Neuronal stem cell (in vitro differentiated cells): ENCODE measurements at regions not wholly inside any gene's neighbourhood (a gene's known extent, or its start where the extent isn't known, plus 50 kb on each side); places are given as distances from the start of the nearest gene placed in this dataset.

Experiments
- DNase-seq: peaks from one replicate; pipeline ENCODE4 v3.0.0-alpha.2; 2013; ENCODE audit warnings: low spot score
- H2AFZ ChIP-seq: one replicate; pipeline ENCODE4 v1.6.1; 2013; ENCODE audit warnings: mild to moderate bottlenecking, low read length, inconsistent platforms
- H2AK5ac ChIP-seq: 2 replicates; pipeline ENCODE4 v1.6.1; 2013; ENCODE audit warnings: low read depth, mild to moderate bottlenecking, inconsistent platforms, low read length, moderate library complexity, mixed read lengths
- H2BK120ac ChIP-seq: 2 replicates; pipeline ENCODE4 v1.6.1; 2013; ENCODE audit warnings: low read depth, mild to moderate bottlenecking, inconsistent platforms, low read length, moderate library complexity, mixed read lengths
- H2BK12ac ChIP-seq: one replicate; pipeline ENCODE4 v1.6.1; 2013; ENCODE audit warnings: low read length, inconsistent platforms
- H2BK15ac ChIP-seq: 2 replicates; pipeline ENCODE4 v1.6.1; 2013; ENCODE audit warnings: mild to moderate bottlenecking, low read length, inconsistent platforms, mixed read lengths
- H2BK5ac ChIP-seq: one replicate; pipeline ENCODE4 v1.6.1; 2013; ENCODE audit warnings: inconsistent platforms, mild to moderate bottlenecking, low read length, moderate library complexity
- H3K14ac ChIP-seq: one replicate; pipeline ENCODE4 v1.6.1; 2013; ENCODE audit warnings: low read length, inconsistent platforms
- H3K18ac ChIP-seq: 2 replicates; pipeline ENCODE4 v1.6.1; 2013; ENCODE audit warnings: low read length, inconsistent platforms
- H3K23ac ChIP-seq: 2 replicates; pipeline ENCODE4 v1.6.1; 2013; ENCODE audit warnings: low read depth, mild to moderate bottlenecking, mixed read lengths, low read length, inconsistent platforms; ENCODE audit not compliant: poor library complexity
- H3K27ac ChIP-seq: replicated peaks from 3 replicates; pipeline ENCODE4 v1.5.1; 2013; ENCODE audit warnings: low read length, inconsistent platforms
- H3K27me3 ChIP-seq, 3 experiments: 2 replicates each; pipeline ENCODE4 v1.6.1; 2013; ENCODE audit warnings: low read length in 3 of 3, mild to moderate bottlenecking in 2 of 3, inconsistent platforms in 1 of 3, low read depth in 1 of 3, mixed read lengths in 1 of 3, moderate library complexity in 1 of 3; ENCODE audit not compliant: control insufficient read depth in 3 of 3, insufficient read depth in 3 of 3
- H3K36me3 ChIP-seq, 2 donors: replicated peaks in 1 of 2; 2 replicates each; pipeline ENCODE4 v1.6.1; 2013; ENCODE audit warnings: low read length in 2 of 2; ENCODE audit not compliant: control insufficient read depth in 2 of 2, insufficient read depth in 2 of 2
- H3K4ac ChIP-seq: 2 replicates; pipeline ENCODE4 v1.6.1; 2013; ENCODE audit warnings: inconsistent platforms, mild to moderate bottlenecking, low read length, moderate library complexity
- H3K4me1 ChIP-seq, 2 donors: 1 replicate in 1 of 2; 2 replicates in 1 of 2; pipeline ENCODE4 v1.6.1; 2013; ENCODE audit warnings: low read length in 2 of 2, low read depth in 1 of 2; ENCODE audit not compliant: control insufficient read depth in 2 of 2, insufficient read depth in 1 of 2
- H3K4me2 ChIP-seq: one replicate; pipeline ENCODE4 v1.6.1; 2013; ENCODE audit warnings: mild to moderate bottlenecking, low read length, inconsistent platforms; ENCODE audit not compliant: insufficient read depth, poor library complexity, severe bottlenecking
- H3K4me3 ChIP-seq, 2 donors: 2 replicates each; pipeline ENCODE4 v1.5.1; 2013; ENCODE audit warnings: low read length in 2 of 2, mild to moderate bottlenecking in 2 of 2, inconsistent platforms in 1 of 2, moderate library complexity in 1 of 2
- H3K79me1 ChIP-seq: one replicate; pipeline ENCODE4 v1.6.1; 2013; ENCODE audit warnings: low read depth, mild to moderate bottlenecking, inconsistent platforms, low read length, moderate library complexity
- H3K9ac ChIP-seq: one replicate; pipeline ENCODE4 v1.6.1; 2013; ENCODE audit warnings: mild to moderate bottlenecking, low read depth, low read length, inconsistent platforms; ENCODE audit not compliant: poor library complexity
- H3K9me3 ChIP-seq, 2 donors: replicated peaks in 1 of 2; 2 replicates each; pipeline versions ENCODE3 to v1.6.1; 2013; ENCODE audit warnings: low read length in 2 of 2, mild to moderate bottlenecking in 2 of 2, inconsistent platforms in 1 of 2, low read depth in 1 of 2, mixed read lengths in 1 of 2, moderate library complexity in 1 of 2; ENCODE audit not compliant: control insufficient read depth in 2 of 2, insufficient read depth in 1 of 2
- H4K8ac ChIP-seq: one replicate; pipeline ENCODE4 v1.6.1; 2013; ENCODE audit warnings: low read depth, mild to moderate bottlenecking, inconsistent platforms, low read length, moderate library complexity
- H4K91ac ChIP-seq: one replicate; pipeline ENCODE4 v1.6.1; 2013; ENCODE audit warnings: low read length, low read depth, mild to moderate bottlenecking, inconsistent platforms; ENCODE audit not compliant: poor library complexity
- WGBS, 2 donors: extraction: QIAGEN DNeasy Blood & Tissue Kit; methylation state at CpG; one replicate each; pipeline ENCODE4 v1.1.7; 2013; ENCODE audit warnings: missing lambda C conversion rate in 2 of 2, mixed read lengths in 1 of 2; ENCODE audit not compliant: insufficient read length in 2 of 2, insufficient replicate concordance in 1 of 2; ENCODE audit errors: extremely low coverage in 2 of 2; 5-methylcytosine and 5-hydroxymethylcytosine counted together

DNA sequence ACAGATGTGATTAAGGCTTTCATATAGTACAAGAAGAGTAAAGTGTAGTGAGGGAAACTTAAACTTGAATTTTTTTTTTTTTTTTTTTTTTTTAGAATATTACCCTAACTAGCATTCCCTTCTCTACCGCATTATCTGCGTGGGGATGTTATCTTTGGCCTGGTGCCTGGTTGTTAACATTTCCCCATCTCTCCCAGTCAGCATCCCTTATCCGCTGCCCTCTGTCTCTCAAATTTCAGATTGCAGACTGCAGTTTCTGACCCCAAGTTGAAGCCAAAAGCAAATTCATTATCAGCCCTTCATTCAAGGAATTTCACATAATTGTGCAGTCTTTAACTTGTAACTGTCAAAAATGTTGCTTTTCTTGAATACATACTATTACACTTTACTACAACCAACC, 353.0 kb downstream of the PLOD2 start:
- DNase-seq, result no peak
- Histone ChIP-seq H3K18ac (no peak overlapping the region), H2AFZ (no peak overlapping the region), H2BK5ac (no peak overlapping the region), H3K14ac (no peak overlapping the region), H2BK120ac (no peak overlapping the region), H3K4me2 (no peak overlapping the region), H3K4me3 (no peak overlapping the region), H3K36me3 (no peaks in the 10 kb centered on the region), H3K9me3 (no peaks in the 10 kb centered on the region), H3K79me1 (no peaks in the 10 kb centered on the region), H4K91ac (no peak overlapping the region), H2AK5ac (no peak overlapping the region), H3K9ac (no peak overlapping the region), H3K4ac (no peak overlapping the region), H4K8ac (no peak overlapping the region), H2BK12ac (no peak overlapping the region), H3K27ac (no peak overlapping the region), H3K23ac (no peak overlapping the region), H2BK15ac (no peak overlapping the region), H3K4me1 (no peaks in the 10 kb centered on the region), H3K27me3 (no peaks in the 10 kb centered on the region)
- no CpG with 5 or more reads among the region's 3 CpGs for WGBS, 2 donors

GRCh38 chr3:145812391-145812790, 348.6 kb downstream of the PLOD2 start:
- Histone ChIP-seq H2BK120ac (no peak overlapping the region), H4K91ac (no peak overlapping the region), H3K4me1 (no peaks in the 10 kb centered on the region), H3K79me1 (no peaks in the 10 kb centered on the region), H2BK15ac (no peak overlapping the region), H3K9ac (no peak overlapping the region), H3K9me3 (no peaks in the 10 kb centered on the region), H3K18ac (no peak overlapping the region), H3K4ac (no peak overlapping the region), H2BK5ac (no peak overlapping the region), H4K8ac (no peak overlapping the region), H3K4me2 (no peak overlapping the region), H3K27ac (no peak overlapping the region), H3K27me3 (no peaks in the 10 kb centered on the region), H3K4me3 (no peak overlapping the region), H2AFZ (no peak overlapping the region), H3K23ac (no peak overlapping the region), H2AK5ac (no peak overlapping the region), H3K36me3 (no peaks in the 10 kb centered on the region), H2BK12ac (no peak overlapping the region), H3K14ac (no peak overlapping the region)
- WGBS, 2 donors, result 100% methylated on average over 1 of the region's 5 CpGs; no CpG with 5 or more reads in 1 of the 2 donors
- no peak for DNase-seq

DNA sequence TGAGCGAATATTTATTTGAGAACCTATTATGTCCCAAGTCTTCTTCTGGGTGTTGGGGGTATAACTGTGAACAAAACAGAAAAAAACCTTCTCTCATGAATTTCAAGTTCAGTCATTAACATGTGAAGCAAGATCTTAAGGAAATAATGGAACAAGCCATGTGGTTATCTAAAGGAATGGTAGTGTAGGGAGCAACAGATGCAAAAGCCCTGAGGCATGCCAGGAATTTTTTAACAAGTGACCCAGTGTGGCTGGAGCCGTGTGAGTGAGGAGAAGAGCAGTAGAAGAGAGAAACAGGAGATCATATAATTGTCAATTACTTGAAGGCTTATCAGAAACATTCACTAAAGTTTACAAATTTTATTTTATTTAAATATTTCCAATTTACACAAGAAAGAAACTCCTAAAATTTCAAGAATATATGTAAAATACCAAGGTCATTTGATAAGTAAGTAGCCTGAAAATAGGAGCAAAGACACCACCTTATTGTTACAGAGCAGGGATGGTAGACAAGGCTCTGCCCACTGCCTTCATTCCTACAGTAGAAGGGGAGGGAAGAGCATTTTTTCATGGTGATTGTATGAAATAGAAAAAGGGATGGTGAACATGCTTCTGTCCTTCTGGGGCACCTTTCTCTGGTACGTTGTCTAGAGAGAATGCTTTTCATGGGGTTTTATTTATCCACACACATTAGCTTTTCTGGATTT, 345.1 kb downstream of the PLOD2 start:
- no peak overlapping the region for H4K91ac ChIP-seq
- no peak for DNase-seq
- H2BK15ac ChIP-seq, result no peak overlapping the region
- no peak overlapping the region for H2BK12ac ChIP-seq
- H3K18ac ChIP-seq, result no peak overlapping the region
- no peak overlapping the region for H3K9ac ChIP-seq
- no peaks in the 10 kb centered on the region for H3K9me3 ChIP-seq
- no peak overlapping the region for H3K23ac ChIP-seq
- no peak overlapping the region for H3K27ac ChIP-seq
- WGBS, 2 donors, result no CpG with 5 or more reads among the region's 3 CpGs
- H3K4me1 ChIP-seq, result no peaks in the 10 kb centered on the region
- no peaks in the 10 kb centered on the region for H3K79me1 ChIP-seq
- H3K14ac ChIP-seq, result no peak overlapping the region
- no peak overlapping the region for H2AFZ ChIP-seq
- no peaks in the 10 kb centered on the region for H3K27me3 ChIP-seq
- H3K36me3 ChIP-seq, result no peaks in the 10 kb centered on the region
- no peak overlapping the region for H2BK5ac ChIP-seq
- no peak overlapping the region for H2AK5ac ChIP-seq
- H3K4ac ChIP-seq, result no peak overlapping the region
- H4K8ac ChIP-seq, result no peak overlapping the region
- no peak overlapping the region for H3K4me2 ChIP-seq
- H2BK120ac ChIP-seq, result no peak overlapping the region
- no peak overlapping the region for H3K4me3 ChIP-seq

DNA sequence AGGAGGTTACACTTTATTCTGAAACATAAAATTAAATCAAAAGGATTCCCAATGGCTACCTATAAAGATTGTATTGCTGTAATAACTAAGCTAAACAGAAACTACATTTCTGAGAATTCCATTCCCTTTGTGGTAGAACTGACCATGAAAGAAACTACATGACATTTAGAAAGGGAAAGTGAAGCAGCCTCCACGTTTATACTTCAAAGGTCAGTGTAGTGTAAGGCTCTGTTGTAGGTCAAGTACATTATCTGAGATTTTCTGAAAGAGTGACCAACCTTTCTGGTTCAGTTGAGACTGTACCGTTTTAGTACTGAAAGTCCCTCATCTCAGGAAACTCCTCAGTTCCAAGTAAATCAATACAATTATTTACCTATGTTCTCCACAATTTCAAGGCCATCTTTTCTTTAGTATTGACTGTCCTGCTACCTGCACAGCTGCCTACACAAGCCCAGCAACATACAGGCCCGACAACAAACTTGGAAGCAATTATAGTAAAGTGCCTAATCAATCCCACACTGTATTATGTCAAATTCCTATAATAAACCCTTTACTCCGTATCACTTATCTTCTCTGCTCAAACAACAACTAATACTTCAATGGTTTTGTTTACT, 343.0 kb downstream of the PLOD2 start:
- H2BK15ac ChIP-seq, result no peak overlapping the region
- H2AFZ ChIP-seq, result no peak overlapping the region
- H3K9me3 ChIP-seq, result no peaks in the 10 kb centered on the region
- no peaks in the 10 kb centered on the region for H3K79me1 ChIP-seq
- H3K27me3 ChIP-seq, result no peaks in the 10 kb centered on the region
- H3K4ac ChIP-seq, result no peak overlapping the region
- H3K4me2 ChIP-seq, result no peak overlapping the region
- no peaks in the 10 kb centered on the region for H3K36me3 ChIP-seq
- H3K27ac ChIP-seq, result no peak overlapping the region
- H3K14ac ChIP-seq, result no peak overlapping the region
- no peak for DNase-seq
- H3K4me3 ChIP-seq, result no peak overlapping the region
- no peaks in the 10 kb centered on the region for H3K4me1 ChIP-seq
- H3K9ac ChIP-seq, result no peak overlapping the region
- H3K18ac ChIP-seq, result no peak overlapping the region
- H2BK12ac ChIP-seq, result no peak overlapping the region
- H3K23ac ChIP-seq, result no peak overlapping the region
- H2AK5ac ChIP-seq, result no peak overlapping the region
- H2BK120ac ChIP-seq, result no peak overlapping the region
- 100% methylated on average over 1 of the region's 4 CpGs; no CpG with 5 or more reads in 1 of the 2 donors for whole genome bisulfite sequencing, 2 donors
- H4K91ac ChIP-seq, result no peak overlapping the region
- H2BK5ac ChIP-seq, result no peak overlapping the region
- no peak overlapping the region for H4K8ac ChIP-seq
